OCI-LY7 (cell line): ENCODE measurements at regions not wholly inside any gene's neighbourhood (a gene's known extent, or its start where the extent isn't known, plus 50 kb on each side); places are given as distances from the start of the nearest gene placed in this dataset.

Experiments
- EZH2phosphoT487 ChIP-seq: fragments of 200-600 bp; sonication (generic); IDR thresholded peaks from 2 replicates; pipeline ENCODE4 v1.6.1; 2018; ENCODE audit warnings: low read depth, borderline replicate concordance, mild to moderate bottlenecking, mixed run types, antibody characterized with exemption, low read length, moderate library complexity, mixed read lengths
- TF ChIP-seq, protein P1 (sequence below): fragments of 200-600 bp; sonication (generic); conservative IDR thresholded peaks from 2 replicates; pipeline ENCODE4 v1.5.1; 2014; ENCODE audit warnings: mild to moderate bottlenecking, antibody characterized with exemption, low read length, moderate library complexity, mixed read lengths

DNA sequence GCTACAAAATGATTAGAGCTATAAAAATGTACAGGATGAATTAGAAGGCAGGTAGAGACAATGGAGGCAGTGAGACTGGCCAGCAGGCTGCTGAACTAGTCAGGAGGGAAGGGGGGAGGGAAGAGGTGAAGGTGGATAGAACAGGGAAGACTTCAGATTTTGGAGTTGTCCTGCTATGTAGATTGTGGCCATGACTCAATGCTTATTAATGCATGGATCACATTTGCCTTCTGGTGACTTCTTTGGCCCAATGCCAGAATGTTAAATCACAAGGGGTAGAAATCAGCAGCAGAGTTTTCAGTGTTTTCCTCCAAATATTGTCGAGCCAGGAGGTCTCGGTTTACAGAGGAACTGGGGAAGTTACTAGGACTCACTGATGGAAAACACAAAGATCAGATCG lies 346.6 kb downstream of the AASDHPPT start:
- TF ChIP-seq, protein P1, sequence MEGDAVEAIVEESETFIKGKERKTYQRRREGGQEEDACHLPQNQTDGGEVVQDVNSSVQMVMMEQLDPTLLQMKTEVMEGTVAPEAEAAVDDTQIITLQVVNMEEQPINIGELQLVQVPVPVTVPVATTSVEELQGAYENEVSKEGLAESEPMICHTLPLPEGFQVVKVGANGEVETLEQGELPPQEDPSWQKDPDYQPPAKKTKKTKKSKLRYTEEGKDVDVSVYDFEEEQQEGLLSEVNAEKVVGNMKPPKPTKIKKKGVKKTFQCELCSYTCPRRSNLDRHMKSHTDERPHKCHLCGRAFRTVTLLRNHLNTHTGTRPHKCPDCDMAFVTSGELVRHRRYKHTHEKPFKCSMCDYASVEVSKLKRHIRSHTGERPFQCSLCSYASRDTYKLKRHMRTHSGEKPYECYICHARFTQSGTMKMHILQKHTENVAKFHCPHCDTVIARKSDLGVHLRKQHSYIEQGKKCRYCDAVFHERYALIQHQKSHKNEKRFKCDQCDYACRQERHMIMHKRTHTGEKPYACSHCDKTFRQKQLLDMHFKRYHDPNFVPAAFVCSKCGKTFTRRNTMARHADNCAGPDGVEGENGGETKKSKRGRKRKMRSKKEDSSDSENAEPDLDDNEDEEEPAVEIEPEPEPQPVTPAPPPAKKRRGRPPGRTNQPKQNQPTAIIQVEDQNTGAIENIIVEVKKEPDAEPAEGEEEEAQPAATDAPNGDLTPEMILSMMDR = no peak
- no peak for TF ChIP-seq EZH2phosphoT487
